H9 (cell line): ENCODE measurements at regions not wholly inside any gene's neighbourhood (a gene's known extent, or its start where the extent isn't known, plus 50 kb on each side); places are given as distances from the start of the nearest gene placed in this dataset.

Source experiments
- DNase-seq: peaks from one replicate; pipeline ENCODE4 v3.0.0-alpha.2; 2017
- H2AFZ ChIP-seq: one replicate; pipeline ENCODE4 v1.6.1; 2013; ENCODE audit warnings: mild to moderate bottlenecking, low read length, control low read depth, moderate library complexity
- H2AK5ac ChIP-seq: 2 replicates; pipeline ENCODE4 v1.6.1; 2013; ENCODE audit warnings: low read length, control low read depth, mixed read lengths; ENCODE audit not compliant: insufficient read length
- H2BK120ac ChIP-seq: one replicate; pipeline ENCODE4 v1.6.1; 2013; ENCODE audit warnings: low read depth, mild to moderate bottlenecking, low read length, control low read depth, inconsistent platforms; ENCODE audit not compliant: poor library complexity, severe bottlenecking
- H2BK12ac ChIP-seq: 2 replicates; pipeline ENCODE4 v1.6.1; 2013; ENCODE audit warnings: low read length, control low read depth, mixed read lengths, low read depth; ENCODE audit not compliant: insufficient read length
- H2BK15ac ChIP-seq: 2 replicates; pipeline ENCODE4 v1.6.1; 2013; ENCODE audit warnings: low read depth, low read length, control low read depth
- H2BK20ac ChIP-seq: one replicate; pipeline ENCODE4 v1.6.1; 2013; ENCODE audit warnings: low read depth, mild to moderate bottlenecking, low read length, control low read depth, inconsistent platforms; ENCODE audit not compliant: poor library complexity, severe bottlenecking
- H2BK5ac ChIP-seq: 2 replicates; pipeline ENCODE4 v1.6.1; 2013; ENCODE audit warnings: low read length, control low read depth, mixed read lengths; ENCODE audit not compliant: insufficient read length
- H3K14ac ChIP-seq: 2 replicates; pipeline ENCODE4 v1.6.1; 2013; ENCODE audit warnings: low read length, control low read depth; ENCODE audit not compliant: insufficient read depth
- H3K18ac ChIP-seq: 2 replicates; pipeline ENCODE4 v1.6.1; 2013; ENCODE audit warnings: low read depth, mild to moderate bottlenecking, mixed read lengths, low read length, control low read depth; ENCODE audit not compliant: insufficient read length
- H3K23ac ChIP-seq: 2 replicates; pipeline ENCODE4 v1.6.1; 2013; ENCODE audit warnings: low read length, control low read depth, mixed read lengths, low read depth; ENCODE audit not compliant: insufficient read length
- H3K23me2 ChIP-seq: 2 replicates; pipeline ENCODE4 v1.6.1; 2013; ENCODE audit warnings: low read depth, mild to moderate bottlenecking, mixed read lengths, low read length, control low read depth; ENCODE audit not compliant: insufficient read length, poor library complexity, severe bottlenecking
- H3K27ac ChIP-seq: 2 replicates; pipeline ENCODE4 v1.5.1; 2013; ENCODE audit warnings: low read length, control low read depth, mixed read lengths, low read depth; ENCODE audit not compliant: insufficient read length
- H3K27me3 ChIP-seq: 2 replicates; pipeline ENCODE4 v1.6.1; 2013; ENCODE audit warnings: low read length, control low read depth, inconsistent platforms; ENCODE audit not compliant: insufficient read depth
- H3K4ac ChIP-seq: 2 replicates; pipeline ENCODE4 v1.6.1; 2013; ENCODE audit warnings: low read depth, mild to moderate bottlenecking, control low read depth, inconsistent platforms, low read length, moderate library complexity
- H3K4me1 ChIP-seq: 2 replicates; pipeline ENCODE4 v1.6.1; 2013; ENCODE audit warnings: low read length, control low read depth, inconsistent platforms; ENCODE audit not compliant: insufficient read depth
- H3K4me2 ChIP-seq: 2 replicates; pipeline ENCODE4 v1.6.1; 2013; ENCODE audit warnings: low read length, control low read depth, mixed read lengths; ENCODE audit not compliant: insufficient read length, insufficient read depth
- H3K56ac ChIP-seq: 2 replicates; pipeline ENCODE4 v1.6.1; 2013; ENCODE audit warnings: low read depth, mild to moderate bottlenecking, mixed read lengths, low read length, control low read depth; ENCODE audit not compliant: insufficient read length
- H3K79me1 ChIP-seq: 2 replicates; pipeline ENCODE4 v1.6.1; 2013; ENCODE audit warnings: low read depth, mild to moderate bottlenecking, moderate library complexity, low read length, control low read depth, inconsistent platforms; ENCODE audit not compliant: insufficient read depth, poor library complexity, severe bottlenecking
- H3K79me2 ChIP-seq: 2 replicates; pipeline ENCODE4 v1.6.1; 2013; ENCODE audit warnings: low read length, control low read depth, inconsistent platforms; ENCODE audit not compliant: insufficient read depth
- H3K9ac ChIP-seq: 2 replicates; pipeline ENCODE4 v1.6.1; 2013; ENCODE audit warnings: low read length, control low read depth, mixed read lengths; ENCODE audit not compliant: insufficient read length; ENCODE audit errors: extremely low read depth
- H3K9me3 ChIP-seq: one replicate; pipeline ENCODE4 v1.6.1; 2013; ENCODE audit warnings: low read depth, low read length, inconsistent platforms; ENCODE audit not compliant: control insufficient read depth
- H3T11ph ChIP-seq: one replicate; pipeline ENCODE4 v1.6.1; 2013; ENCODE audit warnings: mild to moderate bottlenecking, low read length, control low read depth, inconsistent platforms
- H4K20me1 ChIP-seq: one replicate; pipeline ENCODE4 v1.6.1; 2013; ENCODE audit not compliant: control insufficient read depth, insufficient read length, insufficient read depth
- H4K5ac ChIP-seq: 2 replicates; pipeline ENCODE4 v1.6.1; 2013; ENCODE audit warnings: low read depth, mild to moderate bottlenecking, mixed read lengths, low read length, control low read depth; ENCODE audit not compliant: insufficient read length
- H4K8ac ChIP-seq: replicated peaks from 2 replicates; pipeline ENCODE4 v1.6.1; 2013; ENCODE audit warnings: low read length, control low read depth, mixed read lengths, low read depth; ENCODE audit not compliant: insufficient read length
- H4K91ac ChIP-seq: 2 replicates; pipeline ENCODE4 v1.6.1; 2013; ENCODE audit warnings: low read depth, mild to moderate bottlenecking, moderate library complexity, mixed read lengths, low read length, control low read depth; ENCODE audit not compliant: insufficient read length
- H3K27ac Mint-ChIP-seq, 3 experiments: 2 replicates in 2 of 3; 3 replicates in 1 of 3; pipeline ENCODE4 v1.8.0; 2020 to 2021; ENCODE audit warnings: mixed read lengths in 3 of 3, mild to moderate bottlenecking in 1 of 3, moderate library complexity in 1 of 3
- H3K27me3 Mint-ChIP-seq: 2 replicates; pipeline ENCODE4 v1.8.0; 2021; ENCODE audit warnings: low read depth, mild to moderate bottlenecking, moderate library complexity, mixed read lengths
- H3K36me3 Mint-ChIP-seq, 3 experiments: 2 replicates in 2 of 3; 3 replicates in 1 of 3; pipeline ENCODE4 v1.8.0; 2020 to 2021; ENCODE audit warnings: low read depth in 3 of 3, mixed read lengths in 3 of 3; ENCODE audit not compliant: insufficient read depth in 1 of 3
- H3K4me1 Mint-ChIP-seq, 2 experiments: 2 replicates each; pipeline ENCODE4 v1.8.0; 2020; ENCODE audit warnings: mixed read lengths in 2 of 2
- H3K4me3 Mint-ChIP-seq, 2 experiments: 2 replicates in 1 of 2; 3 replicates in 1 of 2; pipeline ENCODE4 v1.8.0; 2020 to 2021; ENCODE audit warnings: mild to moderate bottlenecking in 2 of 2, mixed read lengths in 2 of 2, moderate library complexity in 1 of 2
- H3K9me3 Mint-ChIP-seq, 2 experiments: 2 replicates in 1 of 2; 3 replicates in 1 of 2; pipeline ENCODE4 v1.8.0; 2020; ENCODE audit warnings: mild to moderate bottlenecking in 2 of 2, mixed read lengths in 2 of 2, moderate library complexity in 1 of 2
- WGBS: extraction: QIAGEN DNeasy Blood & Tissue Kit; methylation state at CpG from one replicate; pipeline ENCODE4 v1.1.7; 2013; ENCODE audit warnings: missing lambda C conversion rate, low lambda C conversion rate, mixed read lengths; ENCODE audit not compliant: insufficient read length; ENCODE audit errors: extremely low coverage; 5-methylcytosine and 5-hydroxymethylcytosine counted together
- TF ChIP-seq, protein P1 (sequence below): fragments of 200-600 bp; sonication (generic); conservative IDR thresholded peaks from 3 replicates; pipeline ENCODE4 v1.8.0; 2021; ENCODE audit warnings: antibody characterized with exemption, mild to moderate bottlenecking

DNA sequence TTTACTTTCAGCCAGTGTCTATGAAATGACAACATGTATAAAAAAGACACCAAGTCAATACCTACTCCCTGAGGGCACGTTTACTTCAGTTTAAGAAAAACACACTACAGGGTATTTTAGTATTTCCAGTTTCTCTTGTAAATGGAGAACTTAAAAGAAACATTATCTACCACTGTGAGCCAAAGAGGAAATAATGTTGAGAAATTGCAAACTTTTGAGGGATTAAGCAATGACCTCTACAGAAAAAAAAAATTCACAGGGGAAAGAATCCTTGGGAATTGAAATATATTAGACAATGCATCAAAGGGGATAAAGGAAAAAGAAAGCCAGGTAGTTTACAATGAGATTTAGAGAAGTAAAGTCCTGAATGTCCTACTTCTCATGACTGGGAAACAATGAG lies 126.0 kb downstream of the KCNJ2 start:
- H3K4me1 ChIP-seq: no peaks in the 10 kb centered on the region
- H2BK15ac ChIP-seq: no peak overlapping the region
- H2BK12ac ChIP-seq: no peak overlapping the region
- H3K79me2 ChIP-seq: no peaks in the 10 kb centered on the region
- Mint-ChIP-seq H3K36me3 (peaks cover 0 to 7% (median 0%) of the 10 kb centered on the region in 3 experiments; a peak in 2 of 7 replicates), H3K9me3 (peaks cover 4 to 5% of the 10 kb centered on the region in 2 experiments; a peak in 2 of 5 replicates), H3K27ac (peak overlapping the region in 1 of 3 experiments; percentile 48; a peak in 1 of 7 replicates), H3K4me3 (no peak overlapping the region), H3K27me3 (no peaks in the 10 kb centered on the region), H3K4me1 (peaks cover 6 to 7% of the 10 kb centered on the region in 2 experiments; a peak in 2 of 4 replicates)
- no peak overlapping the region for H4K8ac ChIP-seq
- H4K5ac ChIP-seq: no peak overlapping the region
- no peaks in the 10 kb centered on the region for H3K9me3 ChIP-seq
- H3K4me2 ChIP-seq: no peak overlapping the region
- H2BK20ac ChIP-seq: no peak overlapping the region
- H4K20me1 ChIP-seq: no peaks in the 10 kb centered on the region
- H3K4ac ChIP-seq: no peak overlapping the region
- no peaks in the 10 kb centered on the region for H3K27me3 ChIP-seq
- no peak for DNase-seq
- no peak overlapping the region for H3K9ac ChIP-seq
- H2BK120ac ChIP-seq: no peak overlapping the region
- H3T11ph ChIP-seq: no peak overlapping the region
- no peak overlapping the region for H2AK5ac ChIP-seq
- H3K27ac ChIP-seq: no peak overlapping the region
- H2BK5ac ChIP-seq: no peak overlapping the region
- TF ChIP-seq, protein P1, sequence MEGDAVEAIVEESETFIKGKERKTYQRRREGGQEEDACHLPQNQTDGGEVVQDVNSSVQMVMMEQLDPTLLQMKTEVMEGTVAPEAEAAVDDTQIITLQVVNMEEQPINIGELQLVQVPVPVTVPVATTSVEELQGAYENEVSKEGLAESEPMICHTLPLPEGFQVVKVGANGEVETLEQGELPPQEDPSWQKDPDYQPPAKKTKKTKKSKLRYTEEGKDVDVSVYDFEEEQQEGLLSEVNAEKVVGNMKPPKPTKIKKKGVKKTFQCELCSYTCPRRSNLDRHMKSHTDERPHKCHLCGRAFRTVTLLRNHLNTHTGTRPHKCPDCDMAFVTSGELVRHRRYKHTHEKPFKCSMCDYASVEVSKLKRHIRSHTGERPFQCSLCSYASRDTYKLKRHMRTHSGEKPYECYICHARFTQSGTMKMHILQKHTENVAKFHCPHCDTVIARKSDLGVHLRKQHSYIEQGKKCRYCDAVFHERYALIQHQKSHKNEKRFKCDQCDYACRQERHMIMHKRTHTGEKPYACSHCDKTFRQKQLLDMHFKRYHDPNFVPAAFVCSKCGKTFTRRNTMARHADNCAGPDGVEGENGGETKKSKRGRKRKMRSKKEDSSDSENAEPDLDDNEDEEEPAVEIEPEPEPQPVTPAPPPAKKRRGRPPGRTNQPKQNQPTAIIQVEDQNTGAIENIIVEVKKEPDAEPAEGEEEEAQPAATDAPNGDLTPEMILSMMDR: no peak
- no peaks in the 10 kb centered on the region for H3K23me2 ChIP-seq
- WGBS: no CpG with 5 or more reads among the region's 1 CpG
- H3K18ac ChIP-seq: no peak overlapping the region
- no peaks in the 10 kb centered on the region for H3K79me1 ChIP-seq
- H3K23ac ChIP-seq: no peak overlapping the region
- no peak overlapping the region for H3K14ac ChIP-seq
- H2AFZ ChIP-seq: no peak overlapping the region
- no peak overlapping the region for H4K91ac ChIP-seq
- no peak overlapping the region for H3K56ac ChIP-seq
